ENCODE measurements at regions not wholly inside any gene's neighbourhood (a gene's known extent, or its start where the extent isn't known, plus 50 kb on each side); places are given as distances from the start of the nearest gene placed in this dataset.

DNA sequence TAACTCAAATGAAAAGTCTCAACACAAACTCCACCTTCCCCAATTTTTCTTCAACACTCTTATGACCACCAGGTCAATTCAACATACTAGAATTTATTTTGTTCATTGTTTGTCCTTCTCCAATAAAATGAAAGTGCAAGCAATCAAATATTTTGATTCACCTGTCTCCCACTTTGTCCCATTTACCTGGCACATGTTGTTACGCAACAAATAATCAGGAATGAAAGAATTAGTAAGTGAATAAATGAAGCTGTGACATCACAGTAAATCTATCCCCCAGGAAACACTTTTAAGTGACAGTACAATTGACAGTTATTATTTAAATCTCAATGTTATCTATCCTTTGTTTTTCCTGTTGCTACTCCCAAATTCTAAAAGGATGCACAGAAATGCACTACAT is 393.7 kb upstream of the OPRM1 start:
- H3K9me3 ChIP-seq (replicated peaks; ENCODE audit: control insufficient read depth, insufficient read depth, low read depth, low read length): no peaks in the 10 kb centered on the region
- H3K4me2 ChIP-seq (ENCODE audit: insufficient read depth, low read length): no peak overlapping the region
- TF ChIP-seq CEBPG (CRISPR knock-in tag; IDR thresholded peaks at IDR 0.05) (no peak), CEBPG (tag; conservative IDR thresholded peaks at IDR 0.05 in 1 of 2, IDR thresholded peaks at IDR 0.05 in 1 of 2) (peak in 1 of 2 experiments; percentile 62; a peak in 2 of 4 replicates), TCF3 (CRISPR knock-in tag; IDR thresholded peaks at IDR 0.05) (no peak)
- FAIRE-seq (no peak), ATAC-seq (no peak), DNase-seq (ENCODE audit: extremely low read depth in 1 of 4, low spot score in 3 of 4) (no peak)
- 0% methylated on average over 1 of the region's 1 CpG for WGBS (ENCODE audit: insufficient coverage, low coverage, missing lambda C conversion rate)
- no peaks in the 10 kb centered on the region for H4K20me1 ChIP-seq (replicated peaks; ENCODE audit: control insufficient read depth, insufficient read depth, low read length)
- no peak overlapping the region for H3K27ac ChIP-seq (ENCODE audit: extremely low read depth, low read depth, low read length)
- no peaks in the 10 kb centered on the region for H3K9me1 ChIP-seq (ENCODE audit: control insufficient read depth, insufficient read depth, low read length)
- H3K79me2 ChIP-seq (ENCODE audit: control insufficient read depth, insufficient read depth, low read length): no peaks in the 10 kb centered on the region
- ChIA-PET CTCF (ENCODE audit: low intra/inter-chr PET ratio) (no interaction called here), POLR2A (no interaction called here)
- BruUV-seq (replicated peaks): no TSS peak
- H3K36me3 ChIP-seq (ENCODE audit: control insufficient read depth, insufficient read depth, low read length): no peaks in the 10 kb centered on the region
- H2AFZ ChIP-seq (ENCODE audit: low read depth, low read length): no peak overlapping the region
- no peak overlapping the region for H3K9ac ChIP-seq (ENCODE audit: insufficient read depth in 1 of 2, low read depth in 2 of 2, low read length in 2 of 2)
- H3K27me3 ChIP-seq (ENCODE audit: control insufficient read depth in 2 of 2, insufficient read depth in 2 of 2, low read length in 2 of 2): no peaks in the 10 kb centered on the region
- no peak overlapping the region for H3K4me3 ChIP-seq
- H3K4me1 ChIP-seq (replicated peaks in 1 of 2; ENCODE audit: control insufficient read depth in 2 of 2, insufficient read depth in 2 of 2, low read length in 2 of 2): no peaks in the 10 kb centered on the region
- intact Hi-C loops (cut with micrococcal nuclease) (no loop called here), in situ Hi-C loops (cut with MboI) (no loop called here)

DNA sequence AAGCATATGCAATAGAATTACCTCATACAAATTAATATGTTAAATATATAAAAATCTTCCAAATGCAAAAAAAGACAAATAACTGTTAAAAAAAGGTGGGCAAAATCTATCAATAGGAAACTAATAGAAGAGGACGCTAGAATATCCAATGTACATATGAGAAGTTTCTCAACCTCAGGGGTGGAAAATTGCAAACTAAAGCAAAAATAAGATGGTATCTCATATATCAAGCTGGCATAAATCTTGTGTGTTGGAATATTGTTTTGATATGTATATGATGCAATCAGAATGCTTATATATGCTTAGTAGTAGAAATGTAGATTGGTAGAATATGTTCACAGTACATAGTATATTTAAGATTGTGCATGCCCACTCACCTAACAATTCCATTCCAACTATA is 395.0 kb upstream of the OPRM1 start:
- intact Hi-C loops (cut with micrococcal nuclease): no loop called here
- DNase-seq (ENCODE audit: extremely low read depth in 1 of 4, low spot score in 3 of 4) (no peak), FAIRE-seq (no peak), ATAC-seq (no peak)
- H3K4me3 ChIP-seq: no peak overlapping the region
- WGBS (ENCODE audit: insufficient coverage, low coverage, missing lambda C conversion rate): 3% methylated on average over 1 of the region's 1 CpG
- H4K20me1 ChIP-seq (replicated peaks; ENCODE audit: control insufficient read depth, insufficient read depth, low read length): no peaks in the 10 kb centered on the region
- H3K9me1 ChIP-seq (ENCODE audit: control insufficient read depth, insufficient read depth, low read length): no peaks in the 10 kb centered on the region
- no peak overlapping the region for H3K9ac ChIP-seq (ENCODE audit: insufficient read depth in 1 of 2, low read depth in 2 of 2, low read length in 2 of 2)
- ChIA-PET CTCF (ENCODE audit: low intra/inter-chr PET ratio) (no interaction called here), POLR2A (no interaction called here)
- H3K79me2 ChIP-seq (ENCODE audit: control insufficient read depth, insufficient read depth, low read length): no peaks in the 10 kb centered on the region
- no peak overlapping the region for H2AFZ ChIP-seq (ENCODE audit: low read depth, low read length)
- in situ Hi-C loops (cut with MboI): no loop called here
- H3K9me3 ChIP-seq (replicated peaks; ENCODE audit: control insufficient read depth, insufficient read depth, low read depth, low read length): no peaks in the 10 kb centered on the region
- no peak overlapping the region for H3K27ac ChIP-seq (ENCODE audit: extremely low read depth, low read depth, low read length)
- no peak overlapping the region for H3K4me2 ChIP-seq (ENCODE audit: insufficient read depth, low read length)
- no TSS peak for BruUV-seq (replicated peaks)
- peak; percentile 53 for TF ChIP-seq ZNF316 (IDR thresholded peaks at IDR 0.05)
- no peak for TF ChIP-seq CBX1 (IDR thresholded peaks at IDR 0.05; ENCODE audit: low read depth)
- no peaks in the 10 kb centered on the region for H3K27me3 ChIP-seq (ENCODE audit: control insufficient read depth in 2 of 2, insufficient read depth in 2 of 2, low read length in 2 of 2)
- H3K4me1 ChIP-seq (replicated peaks in 1 of 2; ENCODE audit: control insufficient read depth in 2 of 2, insufficient read depth in 2 of 2, low read length in 2 of 2): no peaks in the 10 kb centered on the region
- H3K36me3 ChIP-seq (ENCODE audit: control insufficient read depth, insufficient read depth, low read length): no peaks in the 10 kb centered on the region
